Tibial nerve (tissue), 3 donors: ENCODE measurements at regions not wholly inside any gene's neighbourhood (a gene's known extent, or its start where the extent isn't known, plus 50 kb on each side); places are given as distances from the start of the nearest gene placed in this dataset.

Experiments used
- POLR2A ChIP-seq, 2 donors: fragments of 450-650 bp; IDR thresholded peaks; one replicate each; pipeline ENCODE4 v1.6.1; 2017; ENCODE audit warnings: antibody characterized with exemption in 2 of 2, mild to moderate bottlenecking in 2 of 2, moderate library complexity in 2 of 2
- TF ChIP-seq, protein P1 (sequence below), 5 experiments: fragments of 200-600 bp in 3 of 5; fragments of 450-650 bp in 2 of 5; sonication (generic) in 3 of 5; IDR thresholded peaks; one replicate each; pipeline ENCODE4 v1.5.1; 2016 to 2019; ENCODE audit warnings: antibody characterized with exemption in 5 of 5, mild to moderate bottlenecking in 3 of 5, moderate library complexity in 2 of 5

DNA sequence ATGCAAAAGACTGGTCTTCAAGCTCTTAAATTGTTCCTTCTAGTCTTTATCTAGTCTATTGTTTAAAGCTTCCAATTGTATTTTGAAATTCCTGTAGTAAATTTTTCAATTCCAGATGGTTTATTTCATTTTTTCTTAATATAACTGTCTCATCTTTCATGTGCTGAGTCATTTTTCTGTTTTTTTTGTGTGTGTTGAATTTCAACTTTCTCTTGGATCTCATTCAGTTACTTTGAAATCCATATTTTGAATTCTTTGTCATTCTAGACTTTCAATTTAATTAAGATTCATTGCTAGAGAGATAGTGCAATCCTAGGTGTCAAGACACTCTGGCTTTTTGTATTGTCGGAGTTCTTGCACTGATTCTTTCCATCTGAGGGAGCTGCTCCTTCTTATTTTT, 128.0 kb upstream of the PRKG2 start:
- TF ChIP-seq, protein P1, sequence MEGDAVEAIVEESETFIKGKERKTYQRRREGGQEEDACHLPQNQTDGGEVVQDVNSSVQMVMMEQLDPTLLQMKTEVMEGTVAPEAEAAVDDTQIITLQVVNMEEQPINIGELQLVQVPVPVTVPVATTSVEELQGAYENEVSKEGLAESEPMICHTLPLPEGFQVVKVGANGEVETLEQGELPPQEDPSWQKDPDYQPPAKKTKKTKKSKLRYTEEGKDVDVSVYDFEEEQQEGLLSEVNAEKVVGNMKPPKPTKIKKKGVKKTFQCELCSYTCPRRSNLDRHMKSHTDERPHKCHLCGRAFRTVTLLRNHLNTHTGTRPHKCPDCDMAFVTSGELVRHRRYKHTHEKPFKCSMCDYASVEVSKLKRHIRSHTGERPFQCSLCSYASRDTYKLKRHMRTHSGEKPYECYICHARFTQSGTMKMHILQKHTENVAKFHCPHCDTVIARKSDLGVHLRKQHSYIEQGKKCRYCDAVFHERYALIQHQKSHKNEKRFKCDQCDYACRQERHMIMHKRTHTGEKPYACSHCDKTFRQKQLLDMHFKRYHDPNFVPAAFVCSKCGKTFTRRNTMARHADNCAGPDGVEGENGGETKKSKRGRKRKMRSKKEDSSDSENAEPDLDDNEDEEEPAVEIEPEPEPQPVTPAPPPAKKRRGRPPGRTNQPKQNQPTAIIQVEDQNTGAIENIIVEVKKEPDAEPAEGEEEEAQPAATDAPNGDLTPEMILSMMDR (IDR thresholded peaks at IDR 0.05) = no peak
- no peak for TF ChIP-seq POLR2A (IDR thresholded peaks at IDR 0.05)
